Astrocyte (in vitro differentiated cells and primary cell): ENCODE measurements at regions not wholly inside any gene's neighbourhood (a gene's known extent, or its start where the extent isn't known, plus 50 kb on each side); places are given as distances from the start of the nearest gene placed in this dataset.

ENCODE experiments used
- DNase-seq: peaks from one replicate; pipeline ENCODE4 v3.0.0-alpha.2; 2010; ENCODE audit warnings: low read depth
- FAIRE-seq: peaks from 2 replicates; lab custom pipeline; 2011; peaks lifted over from hg19 to GRCh38; lab: Jason Lieb, UNC
- H2AFZ ChIP-seq: 2 replicates; pipeline ENCODE4 v1.6.0; 2012; ENCODE audit warnings: low read depth, low read length, inconsistent platforms
- H3K27ac ChIP-seq: 2 replicates; pipeline ENCODE4 v1.5.1; 2011; ENCODE audit warnings: low read depth, low read length, inconsistent platforms
- H3K27me3 ChIP-seq: 2 replicates; pipeline ENCODE4 v1.6.0; 2011; ENCODE audit warnings: low read length, inconsistent platforms; ENCODE audit not compliant: insufficient read depth
- H3K36me3 ChIP-seq: 2 replicates; pipeline ENCODE4 v1.5.1; 2011; ENCODE audit warnings: low read length, inconsistent platforms; ENCODE audit not compliant: insufficient read depth
- H3K4me1 ChIP-seq: 2 replicates; pipeline ENCODE4 v1.5.1; 2011; ENCODE audit warnings: low read length, inconsistent platforms; ENCODE audit not compliant: insufficient read depth
- H3K4me2 ChIP-seq: 2 replicates; pipeline ENCODE4 v1.6.0; 2012; ENCODE audit warnings: low read length, inconsistent platforms
- H3K4me3 ChIP-seq: 2 replicates; pipeline ENCODE4 v1.5.1; 2011; ENCODE audit warnings: low read depth, mild to moderate bottlenecking, low read length, inconsistent platforms; ENCODE audit not compliant: insufficient read depth
- H3K79me2 ChIP-seq: 2 replicates; pipeline ENCODE4 v1.6.0; 2012; ENCODE audit warnings: mild to moderate bottlenecking, low read length, inconsistent platforms; ENCODE audit not compliant: insufficient read depth
- H3K9ac ChIP-seq: 2 replicates; pipeline ENCODE4 v1.6.0; 2012; ENCODE audit warnings: mild to moderate bottlenecking, low read length, inconsistent platforms
- H3K9me3 ChIP-seq: 2 replicates; pipeline ENCODE4 v1.5.1; 2012; ENCODE audit warnings: low read depth, mild to moderate bottlenecking, low read length, inconsistent platforms; ENCODE audit not compliant: insufficient read depth
- H4K20me1 ChIP-seq: 2 replicates; pipeline ENCODE4 v1.6.0; 2012; ENCODE audit warnings: low read length, inconsistent platforms; ENCODE audit not compliant: insufficient read depth
- H3K27ac Mint-ChIP-seq: one replicate; pipeline ENCODE4 v1.8.0; 2021; ENCODE audit warnings: mild to moderate bottlenecking, mixed read lengths; ENCODE audit not compliant: unreplicated experiment
- H3K27me3 Mint-ChIP-seq: one replicate; pipeline ENCODE4 v1.8.0; 2021; ENCODE audit warnings: low read depth, mixed read lengths; ENCODE audit not compliant: unreplicated experiment
- H3K36me3 Mint-ChIP-seq: one replicate; pipeline ENCODE4 v1.8.0; 2021; ENCODE audit warnings: low read depth, mixed read lengths; ENCODE audit not compliant: unreplicated experiment
- H3K4me1 Mint-ChIP-seq: one replicate; pipeline ENCODE4 v1.8.0; 2021; ENCODE audit warnings: low read depth, mixed read lengths; ENCODE audit not compliant: unreplicated experiment
- H3K4me3 Mint-ChIP-seq: one replicate; pipeline ENCODE4 v1.8.0; 2021; ENCODE audit warnings: mild to moderate bottlenecking, moderate library complexity, mixed read lengths; ENCODE audit not compliant: unreplicated experiment
- H3K9me3 Mint-ChIP-seq: one replicate; pipeline ENCODE4 v1.8.0; 2021; ENCODE audit warnings: mild to moderate bottlenecking, mixed read lengths; ENCODE audit not compliant: unreplicated experiment
- EZH2 ChIP-seq: IDR thresholded peaks from 2 replicates; pipeline ENCODE4 v1.6.1; 2012; ENCODE audit warnings: mild to moderate bottlenecking, low read length, inconsistent platforms; ENCODE audit not compliant: insufficient read depth
- TF ChIP-seq, protein P1 (sequence below): IDR thresholded peaks from 2 replicates; pipeline ENCODE4 v1.5.1; 2011; ENCODE audit warnings: low read depth, mild to moderate bottlenecking, inconsistent platforms, low read length, moderate library complexity; ENCODE audit not compliant: insufficient read depth

DNA sequence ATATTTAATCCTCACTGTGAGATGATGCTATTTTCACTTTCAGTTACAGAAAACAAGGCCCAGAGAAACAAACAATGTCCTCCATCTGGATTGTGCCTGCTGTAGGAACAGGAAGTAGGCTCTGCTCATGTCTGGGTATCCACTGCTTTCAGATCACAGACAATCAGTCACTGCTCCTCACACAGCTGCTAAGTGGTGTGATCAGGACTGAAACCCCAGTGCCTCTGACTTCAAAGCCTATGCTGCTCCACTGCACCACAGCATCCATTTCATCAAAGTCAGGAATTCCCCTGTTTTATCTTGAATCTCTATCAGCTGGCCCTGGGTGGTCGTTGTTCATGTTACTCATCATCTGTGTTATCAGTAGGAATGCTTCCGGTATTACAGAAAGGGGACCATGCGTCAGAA is 303.8 kb upstream of the TRIB2 start:
- Histone ChIP-seq H3K79me2 (no peaks in the 10 kb centered on the region), H3K4me2 (peak overlapping the region; percentile 21), H3K9ac (no peak overlapping the region), H3K4me3 (no peak overlapping the region), H3K36me3 (no peaks in the 10 kb centered on the region), H4K20me1 (no peaks in the 10 kb centered on the region), H3K4me1 (peaks cover 11% of the 10 kb centered on the region), H3K27ac (no peak overlapping the region), H3K9me3 (no peaks in the 10 kb centered on the region), H3K27me3 (no peaks in the 10 kb centered on the region), H2AFZ (peak overlapping the region; percentile 50)
- H3K36me3 Mint-ChIP-seq = peaks cover 3% of the 10 kb centered on the region
- no peak for FAIRE-seq
- no peaks in the 10 kb centered on the region for H3K27me3 Mint-ChIP-seq
- peak overlapping the region; percentile 17 for H3K27ac Mint-ChIP-seq
- TF ChIP-seq EZH2 = no peak
- TF ChIP-seq, protein P1, sequence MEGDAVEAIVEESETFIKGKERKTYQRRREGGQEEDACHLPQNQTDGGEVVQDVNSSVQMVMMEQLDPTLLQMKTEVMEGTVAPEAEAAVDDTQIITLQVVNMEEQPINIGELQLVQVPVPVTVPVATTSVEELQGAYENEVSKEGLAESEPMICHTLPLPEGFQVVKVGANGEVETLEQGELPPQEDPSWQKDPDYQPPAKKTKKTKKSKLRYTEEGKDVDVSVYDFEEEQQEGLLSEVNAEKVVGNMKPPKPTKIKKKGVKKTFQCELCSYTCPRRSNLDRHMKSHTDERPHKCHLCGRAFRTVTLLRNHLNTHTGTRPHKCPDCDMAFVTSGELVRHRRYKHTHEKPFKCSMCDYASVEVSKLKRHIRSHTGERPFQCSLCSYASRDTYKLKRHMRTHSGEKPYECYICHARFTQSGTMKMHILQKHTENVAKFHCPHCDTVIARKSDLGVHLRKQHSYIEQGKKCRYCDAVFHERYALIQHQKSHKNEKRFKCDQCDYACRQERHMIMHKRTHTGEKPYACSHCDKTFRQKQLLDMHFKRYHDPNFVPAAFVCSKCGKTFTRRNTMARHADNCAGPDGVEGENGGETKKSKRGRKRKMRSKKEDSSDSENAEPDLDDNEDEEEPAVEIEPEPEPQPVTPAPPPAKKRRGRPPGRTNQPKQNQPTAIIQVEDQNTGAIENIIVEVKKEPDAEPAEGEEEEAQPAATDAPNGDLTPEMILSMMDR = no peak
- no peak overlapping the region for H3K4me3 Mint-ChIP-seq
- peak; percentile 70 for DNase-seq
- H3K9me3 Mint-ChIP-seq = peaks cover 3% of the 10 kb centered on the region
- H3K4me1 Mint-ChIP-seq = peaks cover 5% of the 10 kb centered on the region

- Mint-ChIP-seq H3K27ac (no peak overlapping the region), H3K27me3 (no peaks in the 10 kb centered on the region), H3K9me3 (peaks cover 3% of the 10 kb centered on the region), H3K4me3 (no peak overlapping the region), H3K36me3 (peaks cover 3% of the 10 kb centered on the region), H3K4me1 (peaks cover 5% of the 10 kb centered on the region)
- H3K27ac ChIP-seq = no peak overlapping the region
- DNase-seq (no peak), FAIRE-seq (no peak)
- no peak overlapping the region for H2AFZ ChIP-seq
- H3K9me3 ChIP-seq = no peaks in the 10 kb centered on the region
- no peaks in the 10 kb centered on the region for H3K27me3 ChIP-seq
- no peak overlapping the region for H3K4me3 ChIP-seq
- no peak overlapping the region for H3K9ac ChIP-seq
- no peaks in the 10 kb centered on the region for H3K79me2 ChIP-seq
- H4K20me1 ChIP-seq = no peaks in the 10 kb centered on the region
- no peak overlapping the region for H3K4me2 ChIP-seq
- TF ChIP-seq, protein P1 = no peak
- no peak for TF ChIP-seq EZH2
- H3K4me1 ChIP-seq = peaks cover 11% of the 10 kb centered on the region
- no peaks in the 10 kb centered on the region for H3K36me3 ChIP-seq
Observed at GRCh38 chr2:12415536-12415935, 301.2 kb upstream of the TRIB2 start.

DNA sequence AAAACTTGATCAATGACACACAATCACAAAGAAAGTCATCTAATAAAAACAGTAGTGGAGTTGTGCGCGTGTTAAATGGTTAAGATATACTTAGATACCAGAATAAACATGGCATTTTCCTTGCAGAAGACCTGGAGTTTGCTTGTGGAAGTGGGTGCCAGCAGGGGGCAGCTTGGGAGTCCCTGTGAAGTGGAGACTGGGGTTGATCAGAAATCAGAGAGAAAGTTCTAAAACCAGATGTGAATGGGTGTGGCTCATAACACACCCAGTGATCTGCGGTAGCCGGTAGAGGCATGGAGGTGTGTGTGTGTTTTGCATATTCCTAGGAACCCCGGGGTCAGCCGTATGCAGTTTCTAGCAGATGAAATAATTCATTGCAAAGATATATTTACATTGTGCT is 300.1 kb upstream of the TRIB2 start:
- Mint-ChIP-seq H3K4me3 (no peak overlapping the region), H3K27me3 (no peaks in the 10 kb centered on the region), H3K36me3 (peaks cover 3% of the 10 kb centered on the region), H3K9me3 (peaks cover 3% of the 10 kb centered on the region), H3K27ac (no peak overlapping the region), H3K4me1 (peaks cover 5% of the 10 kb centered on the region)
- no peaks in the 10 kb centered on the region for H4K20me1 ChIP-seq
- H3K4me3 ChIP-seq = no peak overlapping the region
- H2AFZ ChIP-seq = no peak overlapping the region
- DNase-seq (no peak), FAIRE-seq (no peak)
- no peak overlapping the region for H3K27ac ChIP-seq
- no peaks in the 10 kb centered on the region for H3K79me2 ChIP-seq
- TF ChIP-seq EZH2 = no peak
- TF ChIP-seq, protein P1 = peak; percentile 15
- no peaks in the 10 kb centered on the region for H3K36me3 ChIP-seq
- no peaks in the 10 kb centered on the region for H3K9me3 ChIP-seq
- no peak overlapping the region for H3K4me2 ChIP-seq
- no peak overlapping the region for H3K9ac ChIP-seq
- H3K4me1 ChIP-seq = peaks cover 11% of the 10 kb centered on the region
- no peaks in the 10 kb centered on the region for H3K27me3 ChIP-seq
